Activated CD4-positive, alpha-beta T cell treated with anti-CD3 and anti-CD28 coated beads, Interleukin-2, amount 10 ng/mL, durations not matched to agents 7 days and 5 days (primary cell): ENCODE measurements at regions not wholly inside any gene's neighbourhood (a gene's known extent, or its start where the extent isn't known, plus 50 kb on each side); places are given as distances from the start of the nearest gene placed in this dataset.

Experiments used
- CTCF ChIA-PET: fragments of 350-600 bp; sonication (Branson Sonifier 250); formaldehyde crosslinking; loops from one replicate; lab custom pipeline; 2021; ENCODE audit warnings: antibody characterized with exemption; lab: Charles Lee
- POLR2A ChIA-PET: fragments of 350-600 bp; sonication (Branson Sonifier 250); formaldehyde crosslinking; loops from one replicate; lab custom pipeline; 2021; ENCODE audit warnings: antibody characterized with exemption; lab: Charles Lee
- DNase-seq: peaks from one replicate; pipeline ENCODE4 v3.0.0-alpha.2; 2020
- H3K27ac Mint-ChIP-seq: one replicate; pipeline ENCODE4 v1.8.0; 2021; ENCODE audit warnings: mild to moderate bottlenecking, moderate library complexity, mixed read lengths
- H3K27me3 Mint-ChIP-seq: one replicate; pipeline ENCODE4 v1.8.0; 2021; ENCODE audit warnings: mixed read lengths
- H3K36me3 Mint-ChIP-seq: one replicate; pipeline ENCODE4 v1.8.0; 2021; ENCODE audit warnings: low read depth, mixed read lengths
- H3K4me1 Mint-ChIP-seq: one replicate; pipeline ENCODE4 v1.8.0; 2021; ENCODE audit warnings: mixed read lengths
- H3K4me3 Mint-ChIP-seq: one replicate; pipeline ENCODE4 v1.8.0; 2021; ENCODE audit warnings: mild to moderate bottlenecking, moderate library complexity, mixed read lengths
- H3K9me3 Mint-ChIP-seq: one replicate; pipeline ENCODE4 v1.8.0; 2021; ENCODE audit warnings: mixed read lengths

DNA sequence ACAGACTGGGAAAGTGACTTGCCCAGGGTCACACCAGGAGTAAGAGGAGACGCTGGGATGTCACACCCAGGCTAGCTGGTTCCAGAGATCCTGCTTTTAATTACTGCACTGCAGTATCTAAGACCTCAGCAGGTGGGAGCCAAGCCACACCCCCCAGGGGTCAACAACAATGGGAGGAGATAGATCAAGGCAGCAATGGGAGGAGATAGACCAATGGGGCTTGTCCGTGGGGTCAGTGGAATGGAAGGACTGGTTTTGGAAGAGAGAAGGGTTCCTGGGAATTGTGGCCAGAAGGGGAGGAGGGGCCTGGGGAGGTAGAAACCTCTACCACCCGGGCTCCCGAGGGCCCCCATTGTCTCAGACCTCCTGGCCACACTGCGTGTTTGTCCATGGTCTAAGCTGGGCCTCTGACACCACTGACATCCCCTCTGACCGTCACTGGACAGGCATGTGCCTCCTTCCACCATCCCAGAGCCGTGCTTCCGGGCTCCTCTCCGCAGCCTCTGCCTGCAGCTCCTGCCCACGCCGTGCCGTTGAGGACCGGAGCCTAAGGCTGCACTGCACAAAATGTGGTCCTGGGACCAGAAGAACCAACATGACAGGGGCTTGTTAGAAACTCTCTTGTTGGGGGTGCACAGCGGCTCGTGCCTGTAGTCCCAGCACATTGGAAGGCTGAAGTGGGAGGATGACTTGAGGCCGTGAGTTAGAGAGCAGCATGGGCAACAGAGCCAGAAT is 69.8 kb upstream of the RPH3AL start:
- H3K4me1 Mint-ChIP-seq, result peaks cover 51% of the 10 kb centered on the region
- ChIA-PET POLR2A (no interaction called here), CTCF (interaction anchor here (3.8 kb wide), 1 partner anchor 10 kb away, joined by 16 read pairs; no protein-coding TSS in a partner anchor)
- H3K4me3 Mint-ChIP-seq, result no peak overlapping the region
- H3K27ac Mint-ChIP-seq, result no peak overlapping the region
- no peak for DNase-seq
- H3K27me3 Mint-ChIP-seq, result peaks cover 4% of the 10 kb centered on the region
- peaks cover 7% of the 10 kb centered on the region for H3K36me3 Mint-ChIP-seq
- H3K9me3 Mint-ChIP-seq, result no peaks in the 10 kb centered on the region

- H3K27ac Mint-ChIP-seq, result peak overlapping the region; percentile 61
Observed at GRCh38 chr17:420479-421175, 68.0 kb upstream of the RPH3AL start.

GRCh38 chr17:419073-419735 is 66.6 kb upstream of the RPH3AL start:
- H3K27ac Mint-ChIP-seq, result peak overlapping the region; percentile 98

More at GRCh38 chr17:420479-421175, 68.0 kb upstream of the RPH3AL start:
- peaks cover 67% of the 10 kb centered on the region for H3K4me1 Mint-ChIP-seq
- ChIA-PET CTCF (interaction anchor here (3.8 kb wide), 1 partner anchor 8 kb away, joined by 16 read pairs; no protein-coding TSS in a partner anchor), POLR2A (no interaction called here)
- peaks cover 9% of the 10 kb centered on the region for H3K36me3 Mint-ChIP-seq
- H3K4me3 Mint-ChIP-seq, result no peak overlapping the region
- H3K9me3 Mint-ChIP-seq, result no peaks in the 10 kb centered on the region
- peaks cover 4% of the 10 kb centered on the region for H3K27me3 Mint-ChIP-seq
- no peak for DNase-seq

GRCh38 chr17:418421-418751 is 65.8 kb upstream of the RPH3AL start:
- Mint-ChIP-seq H3K4me3 (peak overlapping the region; percentile 88), H3K27me3 (peaks cover 3% of the 10 kb centered on the region), H3K27ac (peak overlapping the region; percentile 98), H3K4me1 (peaks cover 84% of the 10 kb centered on the region), H3K9me3 (no peaks in the 10 kb centered on the region), H3K36me3 (peaks cover 24% of the 10 kb centered on the region)
- ChIA-PET POLR2A (no interaction called here), CTCF (interaction anchor here (1.0 to 1.6 kb wide), 4 partner anchors 120 to 578 kb away, joined by 3 to 5 read pairs (median 3); partner anchors contain the start of gene TIMM22)
- peak; percentile 74 for DNase-seq

More at GRCh38 chr17:419073-419735, 66.6 kb upstream of the RPH3AL start:
- ChIA-PET CTCF (interaction anchor here (1.0 to 1.6 kb wide), 4 partner anchors 119 to 577 kb away, joined by 3 to 5 read pairs (median 3); partner anchors contain the start of gene TIMM22), POLR2A (no interaction called here)
- no peaks in the 10 kb centered on the region for H3K9me3 Mint-ChIP-seq
- H3K4me3 Mint-ChIP-seq, result peak overlapping the region; percentile 50
- peaks cover 19% of the 10 kb centered on the region for H3K36me3 Mint-ChIP-seq
- DNase-seq, result peak; percentile 80
- peaks cover 81% of the 10 kb centered on the region for H3K4me1 Mint-ChIP-seq
- H3K27me3 Mint-ChIP-seq, result peaks cover 4% of the 10 kb centered on the region

DNA sequence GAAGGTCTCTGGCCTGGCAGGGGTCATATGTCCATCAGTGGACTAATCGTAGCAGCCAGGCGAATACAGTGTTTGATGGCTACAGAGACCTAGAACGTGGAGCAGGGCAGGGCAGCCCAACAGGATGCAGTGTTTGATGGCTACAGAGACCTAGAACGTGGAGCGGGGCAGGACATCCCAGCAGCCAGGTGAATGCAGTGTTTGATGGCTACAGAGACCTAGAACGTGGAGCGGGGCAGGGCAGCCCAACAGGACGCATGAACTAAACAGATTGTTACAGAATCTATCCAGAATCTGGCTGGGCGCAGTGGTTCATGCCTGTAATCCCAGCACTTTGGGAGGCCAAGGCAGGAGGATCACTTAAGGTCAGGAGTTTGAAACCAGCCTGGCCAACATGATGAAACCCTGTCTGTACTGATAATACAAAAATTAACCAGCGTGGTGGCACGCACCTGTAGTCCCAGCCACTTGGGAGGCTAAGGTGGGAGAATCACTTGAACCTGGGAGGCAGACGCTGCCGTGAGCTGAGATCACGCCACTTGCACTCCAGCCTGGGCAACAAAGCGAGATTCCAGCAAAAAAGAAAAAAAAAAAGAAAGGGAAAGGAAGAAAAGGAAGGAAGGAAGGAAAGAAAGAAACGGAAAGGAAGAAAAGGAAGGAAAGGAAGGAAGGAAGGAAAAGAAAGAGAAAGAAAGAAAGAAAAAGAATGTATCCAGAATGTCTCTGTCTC is 65.2 kb upstream of the RPH3AL start:
- Mint-ChIP-seq H3K4me3 (peak overlapping the region; percentile 88), H3K9me3 (no peaks in the 10 kb centered on the region), H3K4me1 (peaks cover 84% of the 10 kb centered on the region), H3K27ac (peak overlapping the region; percentile 98), H3K36me3 (peaks cover 28% of the 10 kb centered on the region), H3K27me3 (no peaks in the 10 kb centered on the region)
- POLR2A ChIA-PET, result no interaction called here
- DNase-seq, result no peak
- CTCF ChIA-PET, result interaction anchor here (0.6 to 1.9 kb wide), 7 partner anchors 9 to 578 kb away, joined by 3 to 6 read pairs (median 3); no protein-coding TSS in a partner anchor

DNA sequence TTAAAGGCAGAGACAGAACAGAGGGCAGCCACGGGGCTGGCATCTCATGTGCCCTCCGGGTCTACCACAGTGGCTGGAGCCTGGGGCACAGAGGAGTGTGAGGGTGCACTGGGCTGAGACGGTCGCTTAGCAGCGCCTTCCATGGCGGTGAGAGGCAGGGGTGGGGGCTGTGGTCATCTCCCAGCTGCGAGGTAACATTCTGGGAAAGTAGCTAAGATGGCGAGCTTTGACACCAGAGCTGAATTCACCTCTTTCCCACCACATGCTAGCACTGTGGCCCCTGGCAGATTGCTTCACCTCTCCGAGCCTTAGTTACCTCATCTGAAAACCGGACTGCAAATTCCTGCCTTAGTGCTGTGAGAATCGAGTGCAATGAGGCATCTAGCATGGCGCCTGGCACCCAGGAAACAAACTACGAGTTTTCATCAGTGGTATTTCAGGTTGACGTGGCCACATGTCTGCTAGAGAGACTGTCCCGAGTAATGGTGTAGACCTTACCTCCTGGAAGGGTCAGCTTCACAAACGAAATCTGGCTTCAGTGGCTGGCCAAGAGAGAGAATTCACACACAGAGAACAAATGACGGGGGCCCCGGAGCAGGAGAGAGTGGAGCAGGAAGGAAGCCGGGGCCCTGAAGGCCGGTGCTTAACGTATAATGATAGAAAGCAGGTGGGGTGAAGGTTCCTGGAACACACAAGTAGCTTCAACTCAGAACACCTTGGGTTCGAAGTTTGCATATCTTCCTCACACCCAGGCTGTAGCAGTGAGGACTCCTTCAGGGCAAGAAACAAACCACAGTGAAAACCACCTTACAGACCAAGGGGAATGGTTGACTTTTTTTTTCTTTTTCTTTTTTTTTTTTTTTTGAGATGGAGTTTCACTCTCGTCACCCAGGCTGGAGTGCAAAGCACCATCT is 63.9 kb upstream of the RPH3AL start:
- ChIA-PET POLR2A (interaction anchor here (0.6 to 0.7 kb wide), 2 partner anchors 10 to 23 kb away, joined by 3 to 8 read pairs; no protein-coding TSS in a partner anchor), CTCF (interaction anchor here (0.6 to 1.9 kb wide), 9 partner anchors 10 to 1057 kb away, joined by 3 to 6 read pairs (median 3); partner anchors contain the start of gene TIMM22)
- peak; percentile 80 for DNase-seq
- Mint-ChIP-seq H3K9me3 (no peaks in the 10 kb centered on the region), H3K27me3 (no peaks in the 10 kb centered on the region), H3K4me3 (peak overlapping the region; percentile 88), H3K27ac (peak overlapping the region; percentile 98), H3K4me1 (peaks cover 87% of the 10 kb centered on the region), H3K36me3 (peaks cover 39% of the 10 kb centered on the region)

- DNase-seq, result no peak
- peaks cover 84% of the 10 kb centered on the region for H3K4me1 Mint-ChIP-seq
- H3K9me3 Mint-ChIP-seq, result no peaks in the 10 kb centered on the region
- H3K27me3 Mint-ChIP-seq, result no peaks in the 10 kb centered on the region
- ChIA-PET POLR2A (no interaction called here), CTCF (interaction anchor here (1.6 kb wide), 1 partner anchor 285 kb away, joined by 4 read pairs; no protein-coding TSS in a partner anchor)
- H3K27ac Mint-ChIP-seq, result peak overlapping the region; percentile 91
- H3K36me3 Mint-ChIP-seq, result peaks cover 42% of the 10 kb centered on the region
- peak overlapping the region; percentile 88 for H3K4me3 Mint-ChIP-seq
Observed at GRCh38 chr17:413706-414380, 61.2 kb upstream of the RPH3AL start.

- peaks cover 42% of the 10 kb centered on the region for H3K36me3 Mint-ChIP-seq
- POLR2A ChIA-PET, result interaction anchor here (1.2 to 1.5 kb wide), 2 partner anchors 275 to 287 kb away, joined by 5 to 8 read pairs; no protein-coding TSS in a partner anchor
Observed at GRCh38 chr17:413016-413350, 60.4 kb upstream of the RPH3AL start.

DNA sequence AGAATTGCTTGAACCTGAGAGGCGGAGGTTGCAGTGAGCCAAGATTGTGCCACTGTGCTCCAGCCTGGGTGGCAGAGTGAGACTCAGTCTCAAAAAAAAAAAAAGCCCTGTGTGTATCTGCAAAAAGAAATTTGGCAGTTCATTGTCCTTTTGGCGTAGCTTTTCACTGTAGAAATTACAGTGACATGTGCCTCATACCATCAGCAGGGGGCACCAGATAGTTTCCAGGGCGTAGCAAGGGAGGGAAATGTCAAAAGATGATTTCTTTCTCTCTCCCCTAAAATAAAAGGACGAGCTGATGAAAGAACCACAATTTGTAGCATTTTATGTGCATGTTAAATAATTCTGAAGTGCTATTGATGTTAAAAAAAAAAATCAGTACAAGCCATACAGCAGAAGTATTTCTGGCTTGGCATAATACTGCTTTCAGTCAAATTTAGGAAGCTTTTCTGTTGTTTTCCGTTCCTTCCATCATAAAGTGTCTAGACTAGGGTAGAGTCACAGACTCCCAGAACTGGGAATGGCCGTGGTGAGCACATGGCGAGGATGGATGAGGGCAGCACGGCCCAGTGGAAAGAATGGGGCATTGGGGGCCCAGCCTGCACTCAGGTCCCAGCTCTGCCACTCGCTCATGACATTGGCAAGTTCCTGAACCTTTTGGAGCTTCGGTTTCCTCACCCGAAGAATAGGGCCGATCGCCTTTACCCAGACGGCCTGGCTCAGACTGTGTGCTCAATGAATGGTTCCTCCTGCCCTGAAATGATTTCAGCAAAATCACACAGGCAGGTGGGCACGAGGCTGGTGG is 59.8 kb upstream of the RPH3AL start:
- H3K4me3 Mint-ChIP-seq, result peak overlapping the region; percentile 80
- H3K9me3 Mint-ChIP-seq, result no peaks in the 10 kb centered on the region
- H3K27ac Mint-ChIP-seq, result peak overlapping the region; percentile 90
- ChIA-PET POLR2A (interaction anchor here (0.6 to 1.5 kb wide), 3 partner anchors 122 to 288 kb away, joined by 3 to 8 read pairs (median 5); no protein-coding TSS in a partner anchor), CTCF (interaction anchor here (0.5 to 2.9 kb wide), 34 partner anchors 10 to 977 kb away, joined by 3 to 38 read pairs (median 4); partner anchors contain the start of genes GEMIN4 and RFLNB)
- peaks cover 75% of the 10 kb centered on the region for H3K4me1 Mint-ChIP-seq
- peaks cover 47% of the 10 kb centered on the region for H3K36me3 Mint-ChIP-seq
- H3K27me3 Mint-ChIP-seq, result no peaks in the 10 kb centered on the region
- DNase-seq, result peak; percentile 82

More at GRCh38 chr17:413016-413350, 60.4 kb upstream of the RPH3AL start:
- Mint-ChIP-seq H3K4me1 (peaks cover 76% of the 10 kb centered on the region), H3K27me3 (no peaks in the 10 kb centered on the region), H3K9me3 (no peaks in the 10 kb centered on the region), H3K27ac (peak overlapping the region; percentile 90), H3K4me3 (peak overlapping the region; percentile 80)
- peak; percentile 41 for DNase-seq
- CTCF ChIA-PET, result interaction anchor here (0.7 to 2.9 kb wide), 14 partner anchors 9 to 568 kb away, joined by 3 to 38 read pairs (median 4); partner anchors contain the start of gene GEMIN4
